ENCODE measurements at regions not wholly inside any gene's neighbourhood (a gene's known extent, or its start where the extent isn't known, plus 50 kb on each side); places are given as distances from the start of the nearest gene placed in this dataset.
"Not testable (repeated sequence)": the region's sequence is repeated elsewhere in the genome, so short reads cannot be mapped to it uniquely, and the experiment has no call there.

- no peak for DNase-seq
Observed at GRCh38 chr6:130494729-130495128, 128.9 kb downstream of the TMEM200A start.

GRCh38 chr6:130500693-130501092 lies 134.9 kb downstream of the TMEM200A start:
- DNase-seq: no peak

GRCh38 chr6:130503146-130503545 lies 137.3 kb downstream of the TMEM200A start:
- DNase-seq: no peak

- no peak for DNase-seq
Observed at GRCh38 chr6:130505808-130506598, 140.2 kb downstream of the TMEM200A start.

- not testable (repeated sequence) for DNase-seq
Observed at GRCh38 chr6:130507005-130507665, 141.3 kb downstream of the TMEM200A start.

GRCh38 chr6:130507666-130508028 lies 141.8 kb downstream of the TMEM200A start:
- no peak for DNase-seq

- DNase-seq: peak; percentile 32 to 50
Observed at GRCh38 chr6:130513770-130514169, 148.0 kb downstream of the TMEM200A start.

- no peak for DNase-seq
Observed at GRCh38 chr6:130514712-130515111, 148.9 kb downstream of the TMEM200A start.

GRCh38 chr6:130515306-130515705 lies 149.5 kb downstream of the TMEM200A start:
- no peak for DNase-seq

GRCh38 chr6:130516604-130517003 lies 150.8 kb downstream of the TMEM200A start:
- DNase-seq: no peak

- DNase-seq: peak; percentile 20 to 31
Observed at GRCh38 chr6:130517444-130517931, 151.7 kb downstream of the TMEM200A start.

GRCh38 chr6:130518588-130518987 lies 152.8 kb downstream of the TMEM200A start:
- DNase-seq: no peak

- no peak for DNase-seq
Observed at GRCh38 chr6:130520221-130520620, 154.4 kb downstream of the TMEM200A start.

- no peak for DNase-seq
Observed at GRCh38 chr6:130520801-130521200, 155.0 kb downstream of the TMEM200A start.

- DNase-seq: no peak
Observed at GRCh38 chr6:130524552-130524951, 158.7 kb downstream of the TMEM200A start.

- DNase-seq: no peak
Observed at GRCh38 chr6:130525408-130525807, 159.6 kb downstream of the TMEM200A start.

GRCh38 chr6:130526466-130526865 lies 160.6 kb downstream of the TMEM200A start:
- DNase-seq: no peak

GRCh38 chr6:130527173-130527572 lies 161.4 kb downstream of the TMEM200A start:
- no peak for DNase-seq

- DNase-seq: no peak
Observed at GRCh38 chr6:130529569-130530149, 163.8 kb downstream of the TMEM200A start.

- DNase-seq: no peak
Observed at GRCh38 chr6:130534627-130535026, 168.8 kb downstream of the TMEM200A start.

GRCh38 chr6:130535242-130535641 lies 169.4 kb downstream of the TMEM200A start:
- no peak for DNase-seq

- no peak for DNase-seq
Observed at GRCh38 chr6:130537447-130537846, 171.6 kb downstream of the TMEM200A start.

- DNase-seq: no peak
Observed at GRCh38 chr6:130547723-130548122, 181.9 kb downstream of the TMEM200A start.

All from activated CD4-positive, alpha-beta T cell treated with anti-CD3 and anti-CD28 coated beads for 4 hours (primary cell).